ENCODE measurements at regions not wholly inside any gene's neighbourhood (a gene's known extent, or its start where the extent isn't known, plus 50 kb on each side); places are given as distances from the start of the nearest gene placed in this dataset.
"Not testable (repeated sequence)": the region's sequence is repeated elsewhere in the genome, so short reads cannot be mapped to it uniquely, and the experiment has no call there.

DNA sequence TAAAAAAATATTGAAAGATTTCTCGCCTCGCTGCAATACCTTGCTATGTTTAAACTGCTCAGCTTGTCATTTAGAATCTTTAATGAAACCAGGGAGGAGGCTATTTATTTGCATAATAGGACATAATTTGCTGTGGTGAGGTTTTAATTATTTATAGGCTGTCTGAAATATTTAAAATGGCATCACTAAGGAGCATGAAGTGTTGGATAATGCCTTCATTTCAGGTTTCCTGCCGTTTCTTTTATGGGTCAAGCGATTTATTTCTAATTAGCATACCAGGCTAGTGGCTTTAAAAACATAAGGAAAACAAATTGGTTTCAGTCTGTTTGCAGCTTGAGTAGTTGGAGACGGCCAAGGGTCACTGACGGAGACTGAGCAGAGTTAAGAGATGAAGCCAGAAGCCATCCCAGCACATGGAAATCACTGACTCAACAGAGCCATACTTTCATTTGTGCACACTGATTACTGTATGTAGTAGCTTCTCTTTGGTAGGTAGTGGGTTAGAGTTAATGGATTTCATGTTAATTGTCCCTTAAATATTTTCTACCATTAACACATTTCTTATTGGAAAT is 1962.4 kb upstream of the TENM3 start:
- DNase-seq (ENCODE audit: low spot score) = no peak

GRCh38 chr4:180281724-180282123 is 1961.5 kb upstream of the TENM3 start:
- DNase-seq (ENCODE audit: low spot score) = no peak

DNA sequence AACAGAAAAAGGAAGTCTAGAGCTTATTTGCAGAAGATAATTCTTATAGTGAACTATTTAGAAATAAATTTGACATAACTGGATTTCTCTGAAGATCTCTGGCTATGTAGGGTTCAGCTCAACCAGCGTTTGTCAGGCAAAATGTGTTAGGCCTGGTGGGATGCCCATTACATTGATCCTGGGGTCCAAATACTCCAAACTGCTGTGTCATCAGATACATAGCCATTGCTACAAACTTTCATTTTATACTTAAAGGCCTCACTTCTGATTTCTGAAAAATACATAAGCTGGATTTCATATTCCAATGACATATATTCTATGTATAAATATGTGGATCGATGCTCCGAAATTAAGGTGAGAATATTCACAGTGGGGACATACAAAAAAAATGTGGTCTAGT is 1958.9 kb upstream of the TENM3 start:
- no peak for DNase-seq (ENCODE audit: low spot score)

- no peak for DNase-seq (ENCODE audit: low spot score)
Observed at GRCh38 chr4:180285796-180286195, 1957.4 kb upstream of the TENM3 start.

- no peak for DNase-seq (ENCODE audit: low spot score)
Observed at GRCh38 chr4:180292339-180292738, 1950.9 kb upstream of the TENM3 start.

DNA sequence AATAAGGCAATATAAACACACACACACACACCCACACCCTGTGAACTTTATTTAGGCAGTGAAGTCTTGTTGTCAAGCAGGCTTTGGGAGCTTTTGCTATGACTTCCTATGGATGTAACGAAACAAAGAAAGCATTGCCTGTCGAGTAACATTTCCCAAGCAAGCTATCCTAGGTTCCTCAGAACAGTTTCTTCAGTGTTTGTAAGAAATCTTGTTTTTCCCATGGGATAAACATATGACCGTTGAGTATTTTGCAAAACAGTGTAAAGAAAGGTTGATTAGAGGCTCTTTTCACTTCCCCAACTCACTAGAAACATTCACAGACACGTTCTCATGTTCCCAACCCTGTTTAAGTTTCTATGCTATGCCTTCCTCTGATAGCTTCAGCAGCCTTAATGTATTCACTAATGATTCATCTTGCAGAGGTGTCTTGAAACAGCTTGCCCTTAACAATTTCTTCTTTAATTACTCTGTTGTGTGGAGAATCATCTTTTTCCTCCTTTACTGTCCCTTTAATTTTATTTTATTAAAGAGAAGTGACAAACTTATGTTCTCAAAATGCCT is 1947.1 kb upstream of the TENM3 start:
- no peak for DNase-seq (ENCODE audit: low spot score)

- DNase-seq (ENCODE audit: low spot score) = no peak
Observed at GRCh38 chr4:180304321-180304720, 1938.9 kb upstream of the TENM3 start.

GRCh38 chr4:180310616-180311015 is 1932.6 kb upstream of the TENM3 start:
- DNase-seq (ENCODE audit: low spot score) = no peak

DNA sequence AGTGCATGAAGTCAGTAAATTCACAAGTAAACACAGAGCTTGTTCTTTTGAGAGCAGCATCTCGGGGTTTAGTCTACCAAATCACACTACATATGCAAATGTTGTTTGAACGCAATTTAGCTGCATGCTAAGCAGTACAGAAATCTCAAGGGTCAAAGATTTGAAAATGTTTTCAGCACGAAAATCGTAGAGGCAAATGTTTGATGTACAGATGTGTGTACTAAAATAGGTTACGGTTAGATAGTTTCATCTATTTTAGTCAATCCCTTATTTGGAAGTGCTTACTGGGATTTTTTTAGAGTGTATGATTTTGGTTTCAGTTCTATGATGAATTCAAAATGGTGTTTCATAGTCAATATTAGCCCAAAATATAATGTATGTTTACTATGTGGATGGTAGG is 1928.2 kb upstream of the TENM3 start:
- DNase-seq (ENCODE audit: low spot score) = no peak

GRCh38 chr4:180330521-180330920 is 1912.7 kb upstream of the TENM3 start:
- DNase-seq (ENCODE audit: low spot score) = no peak

DNA sequence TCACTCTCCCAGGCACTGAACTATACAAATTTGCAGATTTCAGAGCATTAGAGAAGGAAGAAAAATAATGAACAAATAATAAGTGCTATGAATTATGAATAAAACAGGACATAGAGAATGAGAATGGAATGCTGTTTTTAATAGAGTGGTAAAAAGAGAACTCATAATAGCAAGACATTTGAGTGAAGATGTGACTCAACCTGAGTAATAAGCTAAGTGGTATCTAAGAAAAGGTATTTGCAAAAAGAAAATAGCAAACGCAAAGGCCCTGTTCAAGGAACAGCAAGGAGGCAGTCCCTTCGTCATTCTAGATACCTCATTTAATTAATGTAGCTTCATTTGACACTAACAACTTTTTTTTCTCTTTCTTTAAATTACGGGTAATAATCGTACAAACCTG is 1910.0 kb upstream of the TENM3 start:
- DNase-seq (ENCODE audit: low spot score) = no peak

DNA sequence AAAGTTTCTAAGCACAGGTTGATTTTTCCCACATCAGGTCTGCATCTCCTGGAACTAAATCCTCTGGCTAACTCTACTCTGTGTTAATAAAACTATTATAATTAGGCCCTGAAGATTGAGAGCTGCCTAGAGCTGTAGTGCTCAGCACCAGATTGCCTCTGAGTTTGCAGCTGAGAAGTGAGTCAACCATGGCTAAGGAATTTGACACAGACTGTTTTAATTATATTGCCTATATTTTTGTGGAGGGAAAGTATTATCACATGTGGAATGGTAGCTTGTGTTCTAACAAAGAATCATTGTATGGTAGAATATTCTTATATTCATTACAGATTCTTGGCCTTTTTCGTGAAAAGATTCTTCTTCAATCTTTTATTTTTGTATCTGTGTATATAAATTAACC is 1907.6 kb upstream of the TENM3 start:
- DNase-seq (ENCODE audit: low spot score) = no peak

DNA sequence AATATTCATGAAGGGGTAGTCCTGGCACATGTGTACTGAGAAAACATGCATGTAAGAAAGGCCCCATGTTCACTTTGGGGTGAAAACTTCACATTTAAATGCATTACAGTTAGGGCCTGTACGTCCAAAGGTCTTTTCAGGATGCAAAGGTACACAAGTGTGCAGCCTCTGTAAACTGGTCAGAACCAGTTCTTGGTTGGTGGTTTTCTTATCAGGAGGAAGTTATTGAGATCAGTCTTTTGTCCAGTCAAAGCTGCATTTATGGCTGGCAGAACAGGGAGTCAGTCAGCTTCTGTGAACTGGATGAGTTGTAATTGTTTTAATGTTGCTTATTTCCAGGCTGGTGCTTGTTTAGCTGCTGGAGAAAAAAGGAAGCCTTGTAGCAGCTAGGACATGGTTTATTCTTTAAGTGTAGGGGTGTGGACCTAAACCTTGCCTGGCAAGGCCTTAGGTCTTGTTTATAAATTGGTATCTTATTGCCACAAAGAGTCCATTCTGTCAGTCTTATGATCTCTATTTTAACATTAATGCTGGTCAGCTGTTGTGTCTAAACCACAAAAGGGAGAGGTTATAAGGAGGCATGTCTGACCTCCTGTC is 1906.6 kb upstream of the TENM3 start:
- no peak for DNase-seq (ENCODE audit: low spot score)

DNA sequence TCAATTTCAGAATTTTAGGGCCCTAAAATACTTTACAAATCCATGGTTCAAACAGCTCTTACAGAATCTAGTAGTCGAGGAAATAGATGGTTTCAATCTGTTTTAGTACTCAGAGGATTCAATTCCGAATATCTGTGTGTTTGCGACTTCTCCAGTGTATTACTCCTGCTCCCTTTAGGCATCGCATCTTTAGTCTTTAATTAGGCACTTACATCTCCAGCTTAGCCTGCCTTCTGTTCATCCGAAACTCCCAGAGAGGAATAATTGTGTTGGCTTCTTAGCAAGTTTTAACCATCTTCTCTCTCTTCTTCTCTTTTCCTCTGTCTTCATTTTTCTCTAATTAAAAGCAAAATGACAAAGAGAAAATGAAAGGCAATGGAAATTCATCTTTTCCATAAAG is 1901.3 kb upstream of the TENM3 start:
- DNase-seq (ENCODE audit: low spot score) = no peak

DNA sequence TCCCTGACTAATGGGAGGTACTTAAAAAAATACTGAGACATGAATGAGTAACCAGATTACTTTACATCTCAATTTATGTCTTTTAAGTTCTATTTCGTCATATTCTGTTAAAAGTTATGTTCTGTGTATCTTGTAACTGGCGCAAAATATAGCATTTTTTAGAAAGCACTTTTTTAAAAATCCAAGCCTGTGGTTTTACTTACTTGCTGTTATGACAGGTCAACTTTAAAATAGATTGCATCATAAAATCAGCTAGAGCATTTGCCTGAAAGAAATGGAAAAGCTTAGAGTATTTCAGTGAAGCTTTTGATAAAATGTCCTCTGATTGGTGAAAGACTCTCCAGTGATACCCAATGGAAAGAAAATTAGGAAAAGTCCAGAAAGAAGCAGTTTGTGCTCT is 1892.3 kb upstream of the TENM3 start:
- DNase-seq (ENCODE audit: low spot score) = no peak

- DNase-seq (ENCODE audit: low spot score) = no peak
Observed at GRCh38 chr4:180356766-180357165, 1886.4 kb upstream of the TENM3 start.

DNA sequence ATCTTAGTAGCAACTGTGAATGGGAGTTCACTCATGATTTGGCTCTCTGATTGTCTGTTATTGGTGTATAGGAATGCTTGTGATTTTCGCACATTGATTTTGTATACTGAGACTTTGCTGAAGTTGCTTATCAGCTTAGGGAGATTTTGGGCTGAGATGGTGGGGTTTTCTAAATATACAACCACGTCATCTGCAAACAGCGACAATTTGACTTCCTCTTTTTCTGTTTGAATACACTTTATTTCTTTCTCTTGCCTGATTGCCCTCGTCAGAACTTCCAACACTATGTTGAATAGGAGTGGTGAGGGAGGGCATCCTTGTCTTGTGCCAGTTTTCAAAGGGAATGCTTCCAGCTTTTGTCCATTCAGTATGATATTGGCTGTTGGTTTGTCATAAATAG is 1883.1 kb upstream of the TENM3 start:
- DNase-seq (ENCODE audit: low spot score) = not testable (repeated sequence)

DNA sequence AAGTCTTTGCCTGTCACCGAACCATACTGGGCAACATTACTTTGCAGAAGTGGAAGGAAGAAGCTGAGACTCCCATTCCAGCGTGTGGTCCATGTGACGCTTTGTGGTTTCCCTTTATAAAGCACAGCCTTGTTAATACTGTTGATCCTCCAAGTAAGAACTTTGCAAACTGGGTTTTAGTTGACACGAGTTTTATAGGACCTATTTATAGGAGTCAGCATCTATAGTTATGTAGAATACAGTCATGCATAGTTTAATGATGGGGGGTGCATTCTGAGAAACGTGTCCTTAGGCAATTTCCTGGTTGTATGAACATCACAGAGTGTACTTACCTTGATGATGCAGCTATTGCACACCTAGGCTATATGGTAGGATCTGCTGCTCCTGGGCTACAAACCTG is 1879.4 kb upstream of the TENM3 start:
- DNase-seq (ENCODE audit: low spot score) = no peak

DNA sequence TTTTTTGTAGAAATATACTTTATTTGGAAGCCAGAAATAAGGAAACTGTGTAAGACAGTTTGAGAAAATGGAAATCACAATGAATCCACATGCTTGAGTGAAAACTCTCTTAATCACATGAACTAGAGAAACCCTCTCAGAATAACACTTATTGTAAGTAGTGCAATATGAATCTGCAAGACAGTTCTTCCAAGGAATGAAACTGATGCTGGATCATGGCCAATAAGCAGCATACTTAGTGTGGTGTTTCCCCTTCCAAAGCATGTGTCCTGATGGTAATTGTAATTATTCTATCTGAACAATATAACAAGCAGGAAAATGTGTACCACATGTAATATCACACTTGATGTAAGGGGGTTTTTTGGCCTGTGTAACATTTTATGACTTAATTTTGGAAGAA is 1870.5 kb upstream of the TENM3 start:
- DNase-seq (ENCODE audit: low spot score) = no peak

DNA sequence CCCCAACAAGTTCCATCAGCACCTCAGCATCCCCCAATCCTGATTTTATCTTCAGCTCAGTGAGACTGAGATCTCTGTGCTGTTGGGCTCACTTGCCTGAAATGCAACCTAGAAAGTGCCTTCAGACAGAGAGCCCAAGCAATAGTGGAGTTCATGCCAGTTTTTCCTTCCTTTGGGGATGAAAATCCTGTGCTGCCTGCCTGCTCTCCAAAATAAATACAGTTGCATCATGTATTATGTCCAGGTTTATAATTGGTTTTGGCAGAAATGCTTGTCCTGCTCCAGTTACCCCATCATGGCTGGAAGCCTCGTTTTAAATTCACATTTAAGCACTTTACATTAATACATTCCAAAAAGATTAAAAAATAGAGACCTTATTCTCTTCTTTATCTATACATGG is 1865.5 kb upstream of the TENM3 start:
- no peak for DNase-seq (ENCODE audit: low spot score)

GRCh38 chr4:180380733-180381132 is 1862.5 kb upstream of the TENM3 start:
- DNase-seq (ENCODE audit: low spot score) = no peak

- DNase-seq (ENCODE audit: low spot score) = no peak
Observed at GRCh38 chr4:180391613-180392012, 1851.6 kb upstream of the TENM3 start.

- no peak for DNase-seq (ENCODE audit: low spot score)
Observed at GRCh38 chr4:180394312-180394711, 1848.9 kb upstream of the TENM3 start.

GRCh38 chr4:180394730-180395129 is 1848.5 kb upstream of the TENM3 start:
- no peak for DNase-seq (ENCODE audit: low spot score)
